Neural cell (in vitro differentiated cells): ENCODE measurements at regions not wholly inside any gene's neighbourhood (a gene's known extent, or its start where the extent isn't known, plus 50 kb on each side); places are given as distances from the start of the nearest gene placed in this dataset.

ENCODE experiments used
- H2AFZ ChIP-seq: fragments of 200-600, 300-800 bp; sonication (generic), shearing (Covaris generic); 2 replicates; pipeline ENCODE4 v1.6.0; 2014; ENCODE audit warnings: low read depth, mild to moderate bottlenecking, antibody characterized with exemption, low read length, moderate library complexity
- H3F3A ChIP-seq: fragments of 200-600 bp; shearing (Covaris generic); 2 replicates; pipeline ENCODE4 v1.6.1; 2016; ENCODE audit warnings: mild to moderate bottlenecking, moderate library complexity, mixed read lengths, antibody characterized with exemption, low read length; ENCODE audit not compliant: insufficient read depth, poor library complexity, severe bottlenecking
- H3K27ac ChIP-seq: fragments of 200-600, 300-800 bp; sonication (generic), shearing (Covaris generic); 2 replicates; pipeline ENCODE4 v1.5.1; 2014; ENCODE audit warnings: mild to moderate bottlenecking, low read length, moderate library complexity
- H3K27me3 ChIP-seq: fragments of 300-800, 200-600 bp; sonication (generic), shearing (Covaris generic); 2 replicates; pipeline ENCODE4 v1.6.0; 2014; ENCODE audit warnings: mild to moderate bottlenecking, low read depth, low read length, moderate library complexity; ENCODE audit not compliant: insufficient read depth
- H3K36me3 ChIP-seq: fragments of 300-800, 200-600 bp; sonication (generic), shearing (Covaris generic); 2 replicates; pipeline ENCODE4 v1.5.1; 2014; ENCODE audit warnings: mild to moderate bottlenecking, antibody characterized with exemption, low read length, moderate library complexity; ENCODE audit not compliant: insufficient read depth
- H3K4me2 ChIP-seq: fragments of 300-800, 200-600 bp; sonication (generic), shearing (Covaris generic); 2 replicates; pipeline ENCODE4 v1.6.0; 2014; ENCODE audit warnings: mild to moderate bottlenecking, low read length
- H3K4me3 ChIP-seq: fragments of 300-800, 200-600 bp; sonication (generic), shearing (Covaris generic); 2 replicates; pipeline ENCODE4 v1.5.1; 2014; ENCODE audit warnings: mild to moderate bottlenecking, low read length, moderate library complexity
- H3K79me2 ChIP-seq: fragments of 200-600 bp; shearing (Covaris generic); replicated peaks from 2 replicates; pipeline ENCODE4 v1.6.0; 2014; ENCODE audit warnings: mild to moderate bottlenecking, low read length, moderate library complexity; ENCODE audit not compliant: insufficient read depth
- H3K9ac ChIP-seq: fragments of 300-800, 200-600 bp; sonication (generic), shearing (Covaris generic); 2 replicates; pipeline ENCODE4 v1.6.1; 2016; ENCODE audit warnings: mild to moderate bottlenecking, low read length, mixed read lengths
- H3K9me2 ChIP-seq: fragments of 200-600 bp; shearing (Covaris generic); 2 replicates; pipeline ENCODE4 v1.6.1; 2016; ENCODE audit warnings: mild to moderate bottlenecking, low read length, mixed read lengths; ENCODE audit not compliant: insufficient read depth
- H3K9me3 ChIP-seq: fragments of 200-600, 300-800 bp; sonication (generic), shearing (Covaris generic); 2 replicates; pipeline ENCODE4 v1.6.1; 2016; ENCODE audit warnings: mild to moderate bottlenecking, mixed run types, low read length, moderate library complexity, mixed read lengths
- H4K20me1 ChIP-seq: fragments of 200-600 bp; shearing (Covaris generic); 2 replicates; pipeline ENCODE4 v1.6.1; 2016; ENCODE audit warnings: mild to moderate bottlenecking, mixed run types; ENCODE audit not compliant: insufficient read depth
- EP300 ChIP-seq: fragments of 450-650 bp; conservative IDR thresholded peaks from 2 replicates; pipeline ENCODE4 v1.6.1; 2014; ENCODE audit warnings: antibody characterized with exemption, mild to moderate bottlenecking, moderate library complexity; ENCODE audit not compliant: poor library complexity, severe bottlenecking
- EZH2 ChIP-seq: fragments of 200-600, 300-800 bp; shearing (Covaris generic), sonication (generic); IDR thresholded peaks from 2 replicates; pipeline ENCODE4 v1.6.1; 2014; ENCODE audit warnings: antibody characterized with exemption, low read length, borderline replicate concordance, mild to moderate bottlenecking; ENCODE audit not compliant: insufficient read depth, poor library complexity, severe bottlenecking
- MXI1 ChIP-seq: fragments of 450-650 bp; conservative IDR thresholded peaks from 2 replicates; pipeline ENCODE4 v1.6.1; 2014; ENCODE audit warnings: antibody characterized with exemption, mild to moderate bottlenecking; ENCODE audit not compliant: poor library complexity, severe bottlenecking
- POLR2AphosphoS5 ChIP-seq: IDR thresholded peaks from 2 replicates; pipeline ENCODE4 v1.6.1; 2012
- RAD21 ChIP-seq: fragments of 450-650 bp; conservative IDR thresholded peaks from 2 replicates; pipeline ENCODE4 v1.6.1; 2014; ENCODE audit warnings: antibody characterized with exemption, mild to moderate bottlenecking, moderate library complexity
- SMC3 ChIP-seq: fragments of 450-650 bp; conservative IDR thresholded peaks from 2 replicates; pipeline ENCODE4 v1.6.1; 2014; ENCODE audit warnings: antibody characterized with exemption, mild to moderate bottlenecking, moderate library complexity; ENCODE audit not compliant: poor library complexity
- TAF1 ChIP-seq: IDR thresholded peaks from 2 replicates; pipeline ENCODE4 v1.6.1; 2012; ENCODE audit warnings: low read depth
- TF ChIP-seq, protein P1 (sequence below): IDR thresholded peaks from 2 replicates; pipeline ENCODE4 v1.6.1; 2012; ENCODE audit warnings: borderline replicate concordance
- TF ChIP-seq, protein P2 (sequence below): fragments of 450-650 bp; IDR thresholded peaks from 2 replicates; pipeline ENCODE4 v1.5.1; 2014; ENCODE audit warnings: antibody characterized with exemption, mild to moderate bottlenecking, moderate library complexity; ENCODE audit not compliant: poor library complexity, severe bottlenecking

DNA sequence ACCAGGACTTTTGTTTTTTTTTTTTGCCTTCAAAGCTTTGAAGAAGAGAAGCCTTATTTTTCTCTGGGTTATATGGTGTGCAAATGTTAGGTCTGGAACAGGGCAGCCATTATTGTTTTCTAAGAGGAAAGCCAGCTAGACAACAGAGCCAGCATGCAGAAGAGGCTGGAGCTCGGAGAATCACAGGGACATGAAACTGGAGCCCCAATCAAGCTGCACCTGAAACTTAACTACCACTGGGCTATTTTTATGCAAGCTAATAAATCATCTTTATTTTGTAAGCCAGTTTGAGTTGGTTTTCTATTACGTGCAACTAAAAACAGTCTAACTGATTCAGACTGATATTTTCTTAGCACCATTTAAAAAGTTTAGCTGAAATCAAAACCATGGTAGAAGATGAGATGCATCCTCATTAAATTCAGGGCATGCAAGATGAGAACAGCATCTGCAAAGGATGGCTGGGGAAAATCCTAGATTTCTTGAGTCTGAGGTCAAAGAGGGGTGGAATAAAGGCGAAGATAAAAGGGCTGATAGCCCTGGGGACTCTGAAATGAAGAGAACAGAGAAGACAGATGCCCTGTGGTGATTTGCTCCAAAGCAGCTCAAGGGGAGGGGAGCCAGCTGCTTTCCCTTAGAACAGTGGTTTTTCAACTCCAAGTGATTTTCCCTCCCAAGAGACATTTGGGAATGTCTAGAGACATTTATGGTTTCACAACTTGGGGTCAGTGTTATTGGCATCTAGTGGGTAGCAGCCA is 177.1 kb upstream of the WSCD1 start:
- Histone ChIP-seq H3K27me3 (no peaks in the 10 kb centered on the region), H3K4me3 (no peak overlapping the region), H3F3A (no peaks in the 10 kb centered on the region), H3K27ac (no peak overlapping the region), H3K9ac (no peak overlapping the region), H2AFZ (no peak overlapping the region), H3K4me2 (no peak overlapping the region), H3K9me2 (no peaks in the 10 kb centered on the region), H4K20me1 (no peaks in the 10 kb centered on the region), H3K9me3 (peaks cover 7% of the 10 kb centered on the region), H3K36me3 (no peaks in the 10 kb centered on the region), H3K79me2 (no peaks in the 10 kb centered on the region)
- TF ChIP-seq MXI1 (no peak), RAD21 (no peak), EP300 (no peak), POLR2AphosphoS5 (no peak), SMC3 (no peak), TAF1 (no peak), EZH2 (no peak)
- TF ChIP-seq, protein P1, sequence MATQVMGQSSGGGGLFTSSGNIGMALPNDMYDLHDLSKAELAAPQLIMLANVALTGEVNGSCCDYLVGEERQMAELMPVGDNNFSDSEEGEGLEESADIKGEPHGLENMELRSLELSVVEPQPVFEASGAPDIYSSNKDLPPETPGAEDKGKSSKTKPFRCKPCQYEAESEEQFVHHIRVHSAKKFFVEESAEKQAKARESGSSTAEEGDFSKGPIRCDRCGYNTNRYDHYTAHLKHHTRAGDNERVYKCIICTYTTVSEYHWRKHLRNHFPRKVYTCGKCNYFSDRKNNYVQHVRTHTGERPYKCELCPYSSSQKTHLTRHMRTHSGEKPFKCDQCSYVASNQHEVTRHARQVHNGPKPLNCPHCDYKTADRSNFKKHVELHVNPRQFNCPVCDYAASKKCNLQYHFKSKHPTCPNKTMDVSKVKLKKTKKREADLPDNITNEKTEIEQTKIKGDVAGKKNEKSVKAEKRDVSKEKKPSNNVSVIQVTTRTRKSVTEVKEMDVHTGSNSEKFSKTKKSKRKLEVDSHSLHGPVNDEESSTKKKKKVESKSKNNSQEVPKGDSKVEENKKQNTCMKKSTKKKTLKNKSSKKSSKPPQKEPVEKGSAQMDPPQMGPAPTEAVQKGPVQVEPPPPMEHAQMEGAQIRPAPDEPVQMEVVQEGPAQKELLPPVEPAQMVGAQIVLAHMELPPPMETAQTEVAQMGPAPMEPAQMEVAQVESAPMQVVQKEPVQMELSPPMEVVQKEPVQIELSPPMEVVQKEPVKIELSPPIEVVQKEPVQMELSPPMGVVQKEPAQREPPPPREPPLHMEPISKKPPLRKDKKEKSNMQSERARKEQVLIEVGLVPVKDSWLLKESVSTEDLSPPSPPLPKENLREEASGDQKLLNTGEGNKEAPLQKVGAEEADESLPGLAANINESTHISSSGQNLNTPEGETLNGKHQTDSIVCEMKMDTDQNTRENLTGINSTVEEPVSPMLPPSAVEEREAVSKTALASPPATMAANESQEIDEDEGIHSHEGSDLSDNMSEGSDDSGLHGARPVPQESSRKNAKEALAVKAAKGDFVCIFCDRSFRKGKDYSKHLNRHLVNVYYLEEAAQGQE = no peak
- TF ChIP-seq, protein P2, sequence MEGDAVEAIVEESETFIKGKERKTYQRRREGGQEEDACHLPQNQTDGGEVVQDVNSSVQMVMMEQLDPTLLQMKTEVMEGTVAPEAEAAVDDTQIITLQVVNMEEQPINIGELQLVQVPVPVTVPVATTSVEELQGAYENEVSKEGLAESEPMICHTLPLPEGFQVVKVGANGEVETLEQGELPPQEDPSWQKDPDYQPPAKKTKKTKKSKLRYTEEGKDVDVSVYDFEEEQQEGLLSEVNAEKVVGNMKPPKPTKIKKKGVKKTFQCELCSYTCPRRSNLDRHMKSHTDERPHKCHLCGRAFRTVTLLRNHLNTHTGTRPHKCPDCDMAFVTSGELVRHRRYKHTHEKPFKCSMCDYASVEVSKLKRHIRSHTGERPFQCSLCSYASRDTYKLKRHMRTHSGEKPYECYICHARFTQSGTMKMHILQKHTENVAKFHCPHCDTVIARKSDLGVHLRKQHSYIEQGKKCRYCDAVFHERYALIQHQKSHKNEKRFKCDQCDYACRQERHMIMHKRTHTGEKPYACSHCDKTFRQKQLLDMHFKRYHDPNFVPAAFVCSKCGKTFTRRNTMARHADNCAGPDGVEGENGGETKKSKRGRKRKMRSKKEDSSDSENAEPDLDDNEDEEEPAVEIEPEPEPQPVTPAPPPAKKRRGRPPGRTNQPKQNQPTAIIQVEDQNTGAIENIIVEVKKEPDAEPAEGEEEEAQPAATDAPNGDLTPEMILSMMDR = no peak

DNA sequence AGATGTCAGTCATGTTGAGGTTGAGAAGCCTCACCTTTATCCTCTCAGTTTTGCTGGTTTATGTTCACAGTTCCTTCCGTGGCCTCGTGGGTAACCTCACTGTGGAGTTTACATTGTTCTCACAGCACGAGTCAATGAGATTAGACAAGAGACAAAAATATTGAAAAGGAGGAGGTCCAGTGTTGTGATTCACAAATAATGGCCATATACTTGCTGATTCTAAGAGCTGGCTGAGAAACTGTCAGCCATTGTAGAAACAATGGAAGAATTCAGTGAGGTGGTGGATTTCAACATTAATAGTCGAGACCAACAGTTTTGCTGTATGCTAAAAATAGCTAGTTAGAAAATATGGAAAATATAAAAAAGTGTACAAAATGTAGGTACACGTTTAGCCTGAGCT is 176.4 kb upstream of the WSCD1 start:
- Histone ChIP-seq H3F3A (no peaks in the 10 kb centered on the region), H3K9ac (no peak overlapping the region), H3K27ac (no peak overlapping the region), H3K9me3 (peaks cover 7% of the 10 kb centered on the region), H3K4me3 (no peak overlapping the region), H3K27me3 (no peaks in the 10 kb centered on the region), H3K36me3 (no peaks in the 10 kb centered on the region), H2AFZ (no peak overlapping the region), H3K4me2 (no peak overlapping the region), H4K20me1 (no peaks in the 10 kb centered on the region), H3K9me2 (no peaks in the 10 kb centered on the region), H3K79me2 (no peaks in the 10 kb centered on the region)
- TF ChIP-seq MXI1 = no peak
- no peak for TF ChIP-seq EZH2
- TF ChIP-seq, protein P1 = no peak
